Ascending aorta (tissue), 2 donors: ENCODE measurements at regions not wholly inside any gene's neighbourhood (a gene's known extent, or its start where the extent isn't known, plus 50 kb on each side); places are given as distances from the start of the nearest gene placed in this dataset.

Experiments
- DNase-seq, 2 donors: peaks; one replicate each; pipeline ENCODE4 v3.0.0-alpha.2; 2019; ENCODE audit warnings: low spot score in 2 of 2
- H3K27ac ChIP-seq, 2 donors: fragments of 200-600 bp; sonication (generic); one replicate each; pipeline ENCODE4 v1.5.1; 2016 to 2017; ENCODE audit warnings: mild to moderate bottlenecking in 1 of 2
- H3K27me3 ChIP-seq: fragments of 200-600 bp; sonication (generic); one replicate; pipeline ENCODE4 v1.5.1; 2017
- H3K36me3 ChIP-seq, 2 donors: fragments of 200-600 bp; sonication (generic); one replicate each; pipeline ENCODE4 v1.5.1; 2016
- H3K4me1 ChIP-seq, 2 donors: fragments of 200-600 bp; sonication (generic); one replicate each; pipeline ENCODE4 v1.5.1; 2016 to 2017; ENCODE audit warnings: mild to moderate bottlenecking in 1 of 2
- H3K4me3 ChIP-seq, 2 donors: fragments of 200-600 bp; sonication (generic); one replicate each; pipeline ENCODE4 v1.5.1; 2016 to 2017; ENCODE audit warnings: mild to moderate bottlenecking in 1 of 2
- H3K9me3 ChIP-seq, 2 donors: fragments of 200-600 bp; sonication (generic); one replicate each; pipeline ENCODE4 v1.5.1; 2016
- intact Hi-C: fragments of 100-400 bp; cut with DNase I; formaldehyde crosslinking; loops from one replicate; pipeline ENCODE4 v1.15.1; 2023
- TF ChIP-seq, protein P1 (sequence below), 3 experiments: fragments of 200-600 bp in 2 of 3; fragments of 450-650 bp in 1 of 3; sonication (generic) in 2 of 3; IDR thresholded peaks; one replicate each; pipeline ENCODE4 v1.5.1; 2016 to 2019; ENCODE audit warnings: antibody characterized with exemption in 3 of 3, mild to moderate bottlenecking in 1 of 3, moderate library complexity in 1 of 3

DNA sequence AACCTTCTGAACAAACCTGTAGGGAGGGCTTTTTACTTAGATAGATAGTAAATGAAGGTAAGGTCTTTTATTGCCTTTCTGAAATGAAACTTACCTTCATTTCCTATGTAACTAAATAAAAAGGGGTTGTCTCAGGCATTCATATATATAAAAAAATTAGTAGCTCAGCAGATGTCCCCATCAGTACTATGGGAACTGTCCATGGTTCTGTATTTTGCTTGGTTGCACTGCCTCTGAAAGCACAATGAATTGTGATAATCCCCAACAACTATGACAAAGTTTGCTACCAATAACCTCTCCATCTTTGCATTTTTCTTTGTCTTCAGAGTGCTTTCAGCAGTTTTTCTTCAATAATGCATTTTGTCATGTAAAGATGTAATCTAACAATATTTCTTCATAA, 222.4 kb downstream of the SLIT2 start:
- intact Hi-C loops, result no loop called here
- H3K9me3 ChIP-seq, result no peaks in the 10 kb centered on the region

DNA sequence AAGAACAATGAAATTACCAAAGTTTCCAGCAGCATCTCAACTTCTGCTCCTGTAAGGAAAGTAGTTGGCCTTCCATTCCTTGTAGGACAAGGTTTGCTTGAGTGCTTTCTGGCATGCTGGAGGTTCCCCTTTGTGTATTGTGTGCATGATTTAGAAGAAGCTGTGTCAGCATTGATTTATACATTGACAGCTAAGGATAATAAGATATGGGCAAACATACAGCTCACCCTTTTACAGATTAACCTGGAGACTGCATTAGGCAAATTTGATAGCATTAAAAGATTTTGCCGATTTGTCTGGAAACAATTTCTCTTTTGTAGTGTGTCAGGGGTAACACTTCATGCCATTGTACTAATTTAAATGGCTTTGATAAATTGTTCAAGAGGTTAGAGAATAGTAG, 221.8 kb upstream of the PACRGL start:
- DNase-seq, result no peak
- Histone ChIP-seq H3K9me3 (no peaks in the 10 kb centered on the region), H3K27me3 (no peaks in the 10 kb centered on the region), H3K4me3 (no peak overlapping the region), H3K27ac (no peak overlapping the region), H3K36me3 (no peaks in the 10 kb centered on the region), H3K4me1 (no peaks in the 10 kb centered on the region)
- TF ChIP-seq, protein P1, sequence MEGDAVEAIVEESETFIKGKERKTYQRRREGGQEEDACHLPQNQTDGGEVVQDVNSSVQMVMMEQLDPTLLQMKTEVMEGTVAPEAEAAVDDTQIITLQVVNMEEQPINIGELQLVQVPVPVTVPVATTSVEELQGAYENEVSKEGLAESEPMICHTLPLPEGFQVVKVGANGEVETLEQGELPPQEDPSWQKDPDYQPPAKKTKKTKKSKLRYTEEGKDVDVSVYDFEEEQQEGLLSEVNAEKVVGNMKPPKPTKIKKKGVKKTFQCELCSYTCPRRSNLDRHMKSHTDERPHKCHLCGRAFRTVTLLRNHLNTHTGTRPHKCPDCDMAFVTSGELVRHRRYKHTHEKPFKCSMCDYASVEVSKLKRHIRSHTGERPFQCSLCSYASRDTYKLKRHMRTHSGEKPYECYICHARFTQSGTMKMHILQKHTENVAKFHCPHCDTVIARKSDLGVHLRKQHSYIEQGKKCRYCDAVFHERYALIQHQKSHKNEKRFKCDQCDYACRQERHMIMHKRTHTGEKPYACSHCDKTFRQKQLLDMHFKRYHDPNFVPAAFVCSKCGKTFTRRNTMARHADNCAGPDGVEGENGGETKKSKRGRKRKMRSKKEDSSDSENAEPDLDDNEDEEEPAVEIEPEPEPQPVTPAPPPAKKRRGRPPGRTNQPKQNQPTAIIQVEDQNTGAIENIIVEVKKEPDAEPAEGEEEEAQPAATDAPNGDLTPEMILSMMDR (IDR thresholded peaks at IDR 0.05), result no peak
- intact Hi-C loops, result no loop called here

More for the DNA sequence above, 222.4 kb downstream of the SLIT2 start:
- TF ChIP-seq, protein P1 (IDR thresholded peaks at IDR 0.05), result no peak
- H3K27ac ChIP-seq, result no peak overlapping the region
- no peak for DNase-seq
- H3K36me3 ChIP-seq, result no peaks in the 10 kb centered on the region
- no peak overlapping the region for H3K4me3 ChIP-seq
- H3K4me1 ChIP-seq, result no peaks in the 10 kb centered on the region
- no peaks in the 10 kb centered on the region for H3K27me3 ChIP-seq

DNA sequence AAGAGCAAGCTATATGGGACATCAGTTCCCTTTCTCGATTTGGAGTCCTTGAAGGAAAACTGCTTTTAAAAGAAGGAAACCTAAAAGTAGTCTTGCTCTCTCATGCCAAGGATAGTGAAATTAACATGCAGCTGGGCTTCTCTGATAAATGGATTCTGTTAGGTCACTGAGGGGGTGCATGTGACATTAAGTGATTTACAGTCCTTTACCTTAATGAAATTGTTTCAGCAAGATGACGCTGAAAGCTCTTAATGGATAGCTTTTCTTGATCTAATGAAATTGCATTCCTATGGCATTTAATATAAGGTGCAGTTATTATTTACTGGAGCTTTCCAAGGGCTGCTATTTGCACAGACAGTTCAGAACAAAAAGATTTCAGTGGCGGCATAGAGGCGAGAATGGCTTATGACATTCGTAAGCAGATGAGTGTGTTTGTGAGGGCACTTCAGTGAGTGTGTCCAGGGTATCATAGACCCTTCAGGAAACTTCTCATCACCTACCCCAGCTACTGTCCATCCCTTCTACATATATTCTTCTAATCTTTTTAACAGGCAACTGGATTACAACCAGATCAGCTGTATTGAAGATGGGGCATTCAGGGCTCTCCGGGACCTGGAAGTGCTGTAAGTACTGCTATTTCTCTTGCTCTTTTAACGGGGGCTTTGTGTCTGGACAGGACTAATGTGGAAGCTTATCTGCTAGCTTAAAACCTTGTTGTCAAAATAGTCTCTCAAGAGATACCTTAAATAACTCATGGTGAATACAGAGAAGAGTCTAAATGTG, 219.9 kb upstream of the PACRGL start:
- no peak for DNase-seq
- no peak overlapping the region for H3K4me3 ChIP-seq
- no peaks in the 10 kb centered on the region for H3K27me3 ChIP-seq
- no peak overlapping the region for H3K27ac ChIP-seq
- H3K36me3 ChIP-seq, result no peaks in the 10 kb centered on the region
- intact Hi-C loops, result no loop called here
- no peaks in the 10 kb centered on the region for H3K9me3 ChIP-seq
- TF ChIP-seq, protein P1 (IDR thresholded peaks at IDR 0.05), result no peak
- no peaks in the 10 kb centered on the region for H3K4me1 ChIP-seq

DNA sequence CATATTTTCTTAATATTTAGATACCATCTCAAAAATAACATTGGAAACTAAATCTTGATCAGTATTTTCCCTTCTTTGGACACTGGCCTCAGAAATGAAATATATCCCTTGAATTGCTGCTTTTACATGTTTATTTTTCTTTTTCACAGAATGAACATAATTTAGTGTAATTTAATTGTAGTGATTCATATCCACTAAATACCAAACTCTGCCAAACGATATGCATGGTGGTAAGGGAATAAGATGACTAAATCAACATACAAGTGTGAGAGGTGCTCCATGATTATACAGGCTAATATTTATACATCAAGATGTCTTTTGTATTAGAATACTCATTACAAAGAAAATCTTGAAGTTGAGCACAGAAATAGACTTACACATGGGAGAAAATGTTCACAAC, 216.8 kb upstream of the PACRGL start:
- no peaks in the 10 kb centered on the region for H3K9me3 ChIP-seq
- H3K4me1 ChIP-seq, result no peaks in the 10 kb centered on the region
- H3K36me3 ChIP-seq, result no peaks in the 10 kb centered on the region
- no peak overlapping the region for H3K4me3 ChIP-seq
- intact Hi-C loops, result no loop called here
- TF ChIP-seq, protein P1 (IDR thresholded peaks at IDR 0.05), result no peak
- H3K27ac ChIP-seq, result no peak overlapping the region
- no peak for DNase-seq
- H3K27me3 ChIP-seq, result no peaks in the 10 kb centered on the region

DNA sequence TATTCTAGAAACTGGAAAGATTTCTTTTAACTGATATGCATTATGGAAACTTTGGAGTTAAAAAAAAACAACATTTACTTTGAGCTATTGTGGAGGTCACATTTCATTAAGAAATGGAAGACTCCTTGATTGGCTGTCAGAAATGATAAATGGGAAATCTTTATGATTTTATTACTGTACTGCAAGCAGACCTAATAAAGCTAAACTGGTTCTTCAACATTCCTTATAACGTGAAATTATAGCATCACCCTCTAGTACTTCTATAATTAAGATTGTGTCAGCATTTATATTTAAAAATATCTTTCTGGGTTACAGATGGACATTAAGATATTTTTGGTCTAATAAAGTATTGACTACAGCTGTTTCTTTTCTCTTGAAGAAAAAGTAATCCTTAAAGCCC, 213.8 kb upstream of the PACRGL start:
- H3K27ac ChIP-seq, result no peak overlapping the region

More for the DNA sequence above, 213.8 kb upstream of the PACRGL start:
- Histone ChIP-seq H3K4me1 (no peaks in the 10 kb centered on the region), H3K27me3 (no peaks in the 10 kb centered on the region), H3K9me3 (no peaks in the 10 kb centered on the region), H3K36me3 (no peaks in the 10 kb centered on the region), H3K4me3 (no peak overlapping the region)
- DNase-seq, result no peak
- TF ChIP-seq, protein P1 (IDR thresholded peaks at IDR 0.05), result no peak
- intact Hi-C loops, result no loop called here
